ENCODE measurements at regions not wholly inside any gene's neighbourhood (a gene's known extent, or its start where the extent isn't known, plus 50 kb on each side); places are given as distances from the start of the nearest gene placed in this dataset.
"Not testable (repeated sequence)": the region's sequence is repeated elsewhere in the genome, so short reads cannot be mapped to it uniquely, and the experiment has no call there.

GRCh38 chr2:33927756-33928155 is 328.7 kb upstream of the FAM98A start:
- DNase-seq (ENCODE audit: low read depth in 2 of 3, low spot score in 1 of 3) = no peak

GRCh38 chr2:33925311-33925710 is 326.2 kb upstream of the FAM98A start:
- no peak for DNase-seq (ENCODE audit: low read depth in 2 of 3, low spot score in 1 of 3)

GRCh38 chr2:33924586-33925169 is 325.6 kb upstream of the FAM98A start:
- no peak for DNase-seq (ENCODE audit: low read depth in 2 of 3, low spot score in 1 of 3)

GRCh38 chr2:33917252-33917651 is 318.2 kb upstream of the FAM98A start:
- no peak for DNase-seq (ENCODE audit: low read depth in 2 of 3, low spot score in 1 of 3)

- DNase-seq (ENCODE audit: low read depth in 2 of 3, low spot score in 1 of 3) = no peak
Measured at GRCh38 chr2:33913071-33913616, 314.0 kb upstream of the FAM98A start.

- no peak for DNase-seq (ENCODE audit: low read depth in 2 of 3, low spot score in 1 of 3)
Measured at GRCh38 chr2:33911327-33911726, 312.2 kb upstream of the FAM98A start.

- DNase-seq (ENCODE audit: low read depth in 2 of 3, low spot score in 1 of 3) = no peak
Measured at GRCh38 chr2:33909945-33910695, 311.0 kb upstream of the FAM98A start.

GRCh38 chr2:33907866-33908265 is 308.8 kb upstream of the FAM98A start:
- DNase-seq (ENCODE audit: low read depth in 2 of 3, low spot score in 1 of 3) = no peak

- not testable (repeated sequence) for DNase-seq (ENCODE audit: low read depth in 2 of 3, low spot score in 1 of 3)
Measured at GRCh38 chr2:33906129-33906528, 307.0 kb upstream of the FAM98A start.

- no peak for DNase-seq (ENCODE audit: low read depth in 2 of 3, low spot score in 1 of 3)
Measured at GRCh38 chr2:33904801-33905200, 305.7 kb upstream of the FAM98A start.

GRCh38 chr2:33903701-33904100 is 304.6 kb upstream of the FAM98A start:
- no peak for DNase-seq (ENCODE audit: low read depth in 2 of 3, low spot score in 1 of 3)

GRCh38 chr2:33903215-33903614 is 304.1 kb upstream of the FAM98A start:
- DNase-seq (ENCODE audit: low read depth in 2 of 3, low spot score in 1 of 3) = no peak

- DNase-seq (ENCODE audit: low read depth in 2 of 3, low spot score in 1 of 3) = no peak
Measured at GRCh38 chr2:33900610-33901009, 301.5 kb upstream of the FAM98A start.

GRCh38 chr2:33897741-33898140 is 298.6 kb upstream of the FAM98A start:
- DNase-seq (ENCODE audit: low read depth in 2 of 3, low spot score in 1 of 3) = no peak

- DNase-seq (ENCODE audit: low read depth in 2 of 3, low spot score in 1 of 3) = no peak
Measured at GRCh38 chr2:33893824-33894223, 294.7 kb upstream of the FAM98A start.

- DNase-seq (ENCODE audit: low read depth in 2 of 3, low spot score in 1 of 3) = no peak
Measured at GRCh38 chr2:33891616-33892015, 292.5 kb upstream of the FAM98A start.

GRCh38 chr2:33890686-33891085 is 291.6 kb upstream of the FAM98A start:
- DNase-seq (ENCODE audit: low read depth in 2 of 3, low spot score in 1 of 3) = no peak

GRCh38 chr2:33877348-33878016 is 278.4 kb upstream of the FAM98A start:
- DNase-seq (ENCODE audit: low read depth in 2 of 3, low spot score in 1 of 3) = no peak

GRCh38 chr2:33873076-33873605 is 274.0 kb upstream of the FAM98A start:
- no peak for DNase-seq (ENCODE audit: low read depth in 2 of 3, low spot score in 1 of 3)

GRCh38 chr2:33859811-33860461 is 260.8 kb upstream of the FAM98A start:
- DNase-seq (ENCODE audit: low read depth in 2 of 3, low spot score in 1 of 3) = no peak

- no peak for DNase-seq (ENCODE audit: low read depth in 2 of 3, low spot score in 1 of 3)
Measured at GRCh38 chr2:33859176-33859575, 260.1 kb upstream of the FAM98A start.

All from stimulated activated CD4-positive, alpha-beta T cell treated with anti-CD3 and anti-CD28 coated beads, Interleukin-12 subunit alpha, Interleukin-12 subunit beta, amount 100 ng/mL, for 48 hours (primary cell).